Adrenal gland (tissue), 5 donors: ENCODE measurements at regions not wholly inside any gene's neighbourhood (a gene's known extent, or its start where the extent isn't known, plus 50 kb on each side); places are given as distances from the start of the nearest gene placed in this dataset.

Experiments used
- POLR2A ChIP-seq, 2 donors: fragments of 450-650 bp; IDR thresholded peaks; one replicate each; pipeline ENCODE4 v1.6.1; 2017; ENCODE audit warnings: antibody characterized with exemption in 2 of 2, mild to moderate bottlenecking in 2 of 2, moderate library complexity in 1 of 2
- TF ChIP-seq, protein P1 (sequence below), 6 experiments: fragments of 450-650 bp in 4 of 6; fragments of 200-600 bp in 2 of 6; sonication (generic) in 1 of 6; IDR thresholded peaks; 1 replicate in 5 of 6; 2 replicates in 1 of 6; pipeline versions ENCODE4 v1.5.1 to v1.8.0; 2016 to 2021; ENCODE audit warnings: antibody characterized with exemption in 6 of 6, mild to moderate bottlenecking in 2 of 6, moderate library complexity in 1 of 6
- donor health status: DM: no; HTN: no; CAD: no.

DNA sequence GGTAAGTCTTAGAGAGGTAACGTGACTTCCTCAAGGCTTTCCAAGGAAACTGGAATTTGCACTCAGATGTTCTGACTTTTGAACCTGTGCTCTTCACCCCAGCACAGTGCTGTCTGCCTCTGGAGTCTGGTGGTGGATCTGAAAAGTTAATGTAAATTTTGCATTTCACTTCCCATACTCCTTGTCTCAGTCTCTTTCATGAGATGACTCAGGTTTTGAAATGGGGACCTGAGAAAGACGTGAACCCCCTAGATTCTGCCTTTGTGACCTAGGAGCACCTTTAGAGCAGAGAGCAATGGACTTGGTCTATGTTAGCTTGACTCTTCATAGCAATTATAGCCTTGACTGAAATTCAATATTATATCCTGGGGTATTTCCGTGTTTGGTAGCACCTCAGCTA is 223.0 kb downstream of the QKI start:
- TF ChIP-seq, protein P1, sequence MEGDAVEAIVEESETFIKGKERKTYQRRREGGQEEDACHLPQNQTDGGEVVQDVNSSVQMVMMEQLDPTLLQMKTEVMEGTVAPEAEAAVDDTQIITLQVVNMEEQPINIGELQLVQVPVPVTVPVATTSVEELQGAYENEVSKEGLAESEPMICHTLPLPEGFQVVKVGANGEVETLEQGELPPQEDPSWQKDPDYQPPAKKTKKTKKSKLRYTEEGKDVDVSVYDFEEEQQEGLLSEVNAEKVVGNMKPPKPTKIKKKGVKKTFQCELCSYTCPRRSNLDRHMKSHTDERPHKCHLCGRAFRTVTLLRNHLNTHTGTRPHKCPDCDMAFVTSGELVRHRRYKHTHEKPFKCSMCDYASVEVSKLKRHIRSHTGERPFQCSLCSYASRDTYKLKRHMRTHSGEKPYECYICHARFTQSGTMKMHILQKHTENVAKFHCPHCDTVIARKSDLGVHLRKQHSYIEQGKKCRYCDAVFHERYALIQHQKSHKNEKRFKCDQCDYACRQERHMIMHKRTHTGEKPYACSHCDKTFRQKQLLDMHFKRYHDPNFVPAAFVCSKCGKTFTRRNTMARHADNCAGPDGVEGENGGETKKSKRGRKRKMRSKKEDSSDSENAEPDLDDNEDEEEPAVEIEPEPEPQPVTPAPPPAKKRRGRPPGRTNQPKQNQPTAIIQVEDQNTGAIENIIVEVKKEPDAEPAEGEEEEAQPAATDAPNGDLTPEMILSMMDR (IDR thresholded peaks at IDR 0.05) = no peak
- TF ChIP-seq POLR2A (IDR thresholded peaks at IDR 0.05) = no peak
